Ectodermal cell (in vitro differentiated cells): ENCODE measurements at regions not wholly inside any gene's neighbourhood (a gene's known extent, or its start where the extent isn't known, plus 50 kb on each side); places are given as distances from the start of the nearest gene placed in this dataset.

Experiments
- H3K27ac ChIP-seq: 2 replicates; pipeline ENCODE4 v1.7.0; 2013; ENCODE audit warnings: mild to moderate bottlenecking, low read depth, low read length; ENCODE audit not compliant: insufficient read depth, poor library complexity, severe bottlenecking
- H3K27me3 ChIP-seq: 2 replicates; pipeline ENCODE4 v1.7.0; 2013; ENCODE audit warnings: mild to moderate bottlenecking, low read length; ENCODE audit not compliant: insufficient read depth, control insufficient read depth, poor library complexity, severe bottlenecking
- H3K36me3 ChIP-seq: one replicate; pipeline ENCODE4 v1.7.0; 2013; ENCODE audit warnings: low read length; ENCODE audit not compliant: control insufficient read depth, insufficient read depth
- H3K4me1 ChIP-seq: one replicate; pipeline ENCODE4 v1.7.0; 2013; ENCODE audit warnings: low read length; ENCODE audit not compliant: control insufficient read depth, insufficient read depth
- H3K4me3 ChIP-seq: 2 replicates; pipeline ENCODE4 v1.7.0; 2013; ENCODE audit warnings: low read depth, low read length, control low read depth; ENCODE audit not compliant: insufficient read depth
- H3K9me3 ChIP-seq: 2 replicates; pipeline ENCODE4 v1.7.0; 2013; ENCODE audit warnings: mild to moderate bottlenecking, low read length, moderate library complexity; ENCODE audit not compliant: control insufficient read depth
- WGBS, 2 experiments: methylation state at CpG; one replicate each; pipeline ENCODE4 v1.1.7; 2013; ENCODE audit warnings: missing lambda C conversion rate in 2 of 2; 5-methylcytosine and 5-hydroxymethylcytosine counted together

DNA sequence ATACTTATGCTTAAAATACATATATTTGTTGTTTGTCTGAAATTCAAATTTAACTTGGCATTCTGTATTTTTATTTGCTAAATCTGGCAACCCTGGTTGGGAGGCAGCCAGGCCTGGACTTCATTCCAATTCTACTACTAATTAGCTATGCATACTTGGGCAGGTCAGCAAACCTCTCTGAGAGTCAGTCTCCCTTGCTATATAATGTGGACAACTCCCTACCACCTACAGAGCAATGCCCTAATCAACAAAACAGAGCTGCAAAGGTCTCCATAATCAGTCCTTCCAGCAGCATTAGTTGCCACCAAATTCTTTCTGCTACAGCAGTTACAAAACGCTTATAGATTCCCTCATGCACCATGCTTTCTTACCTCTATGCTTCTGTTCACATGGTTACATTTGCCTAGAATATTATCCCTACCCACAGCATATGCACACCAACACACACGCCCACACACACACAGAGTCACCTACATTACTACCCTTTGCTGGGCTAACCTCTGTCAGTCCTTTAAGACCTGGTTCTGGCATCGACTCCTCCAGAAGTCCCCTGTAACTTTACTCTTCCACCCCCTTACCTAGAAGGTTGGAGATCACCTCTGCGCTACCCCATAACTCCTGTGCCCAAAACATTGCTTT lies 188.7 kb downstream of the FGFR2 start:
- Histone ChIP-seq H3K27ac (no peak overlapping the region), H3K4me1 (peaks cover 6% of the 10 kb centered on the region), H3K4me3 (no peak overlapping the region), H3K9me3 (no peaks in the 10 kb centered on the region), H3K27me3 (no peaks in the 10 kb centered on the region), H3K36me3 (no peaks in the 10 kb centered on the region)
- 90 to 94% methylated on average over 4 of the region's 4 CpGs for WGBS, 2 experiments

DNA sequence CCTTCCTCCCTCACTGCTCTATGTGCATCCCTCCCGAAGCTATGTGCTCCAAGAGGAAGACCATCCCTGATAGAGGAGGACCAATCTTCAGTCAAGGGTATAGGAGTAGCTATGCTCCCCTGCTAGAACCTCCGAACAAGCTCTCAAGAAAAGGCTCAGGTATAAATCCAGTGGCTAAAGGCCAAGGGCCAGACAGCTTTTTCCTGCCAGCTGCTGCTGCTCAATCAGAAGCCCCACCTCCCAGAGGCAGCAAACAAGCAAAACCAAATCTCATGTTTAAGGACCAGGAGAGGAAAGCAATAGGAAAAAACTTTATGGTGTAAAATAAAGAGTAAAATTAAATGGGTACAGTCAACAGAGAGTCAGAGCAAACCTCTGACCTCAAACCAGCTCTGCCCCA lies 187.2 kb downstream of the FGFR2 start:
- Histone ChIP-seq H3K4me1 (peaks cover 6% of the 10 kb centered on the region), H3K9me3 (no peaks in the 10 kb centered on the region), H3K4me3 (no peak overlapping the region), H3K27me3 (no peaks in the 10 kb centered on the region), H3K27ac (no peak overlapping the region), H3K36me3 (no peaks in the 10 kb centered on the region)
- 87 to 96% methylated on average over 2 of the region's 2 CpGs for WGBS, 2 experiments

DNA sequence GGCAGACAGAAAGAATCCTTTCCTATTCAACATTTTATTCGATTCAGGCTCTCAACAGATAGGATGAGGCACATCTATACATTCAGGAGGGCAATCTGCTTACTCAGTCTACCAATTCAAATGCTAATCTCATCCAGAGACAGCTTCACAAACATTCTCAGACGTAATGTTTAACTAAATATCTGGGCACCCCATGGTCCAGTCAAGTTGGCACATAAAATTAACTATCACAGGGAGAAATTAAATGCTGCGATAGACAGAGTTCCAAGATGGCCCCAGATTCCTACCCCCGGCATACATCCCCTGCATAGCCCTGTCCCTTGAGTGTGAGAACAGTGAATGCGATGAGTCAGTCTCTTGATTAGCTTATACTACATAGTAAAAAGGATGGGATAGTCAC lies 184.3 kb downstream of the FGFR2 start:
- Histone ChIP-seq H3K4me3 (no peak overlapping the region), H3K27ac (no peak overlapping the region), H3K9me3 (no peaks in the 10 kb centered on the region), H3K36me3 (no peaks in the 10 kb centered on the region), H3K27me3 (no peaks in the 10 kb centered on the region), H3K4me1 (peaks cover 6% of the 10 kb centered on the region)
- WGBS, 2 experiments = 76 to 92% methylated on average over 4 to 5 of the region's 5 CpGs

DNA sequence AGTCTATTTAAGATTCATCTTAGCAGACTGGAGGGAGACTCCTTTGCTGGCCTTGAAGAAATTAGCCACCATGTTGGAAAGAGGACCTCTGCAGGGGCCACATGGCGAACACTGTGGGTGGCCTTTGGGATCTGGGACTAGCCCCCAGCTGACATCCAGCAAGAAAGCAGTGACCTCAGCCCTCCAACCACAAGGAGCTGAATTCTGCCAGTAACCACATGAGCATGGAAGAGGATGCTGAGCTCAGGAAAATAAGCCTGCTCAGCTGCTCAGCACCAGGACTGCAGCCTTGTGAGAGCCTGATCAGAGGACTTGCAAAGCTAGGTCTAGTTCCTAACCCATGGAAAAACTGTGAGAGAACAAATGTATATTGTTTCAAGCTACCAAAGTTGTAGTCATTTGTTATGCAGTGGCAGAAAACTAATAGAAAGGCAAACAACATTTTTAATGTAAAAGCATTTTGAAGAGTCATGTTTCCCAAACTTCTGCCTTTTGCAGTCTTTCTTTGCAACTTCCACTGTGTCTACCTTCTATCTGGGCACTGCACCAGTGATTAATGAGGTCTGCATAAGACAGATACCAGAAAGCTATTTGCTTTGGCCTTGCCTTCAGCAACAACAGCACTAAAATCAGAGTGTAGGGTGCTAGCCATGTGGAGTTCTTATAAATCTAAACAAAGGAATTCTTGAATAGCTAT lies 183.7 kb downstream of the FGFR2 start:
- H3K27me3 ChIP-seq = no peaks in the 10 kb centered on the region
- H3K4me3 ChIP-seq = no peak overlapping the region
- H3K4me1 ChIP-seq = peaks cover 3% of the 10 kb centered on the region
- H3K9me3 ChIP-seq = no peaks in the 10 kb centered on the region
- H3K27ac ChIP-seq = no peak overlapping the region
- 89 to 95% methylated on average over 1 of the region's 1 CpG for WGBS, 2 experiments
- no peaks in the 10 kb centered on the region for H3K36me3 ChIP-seq

DNA sequence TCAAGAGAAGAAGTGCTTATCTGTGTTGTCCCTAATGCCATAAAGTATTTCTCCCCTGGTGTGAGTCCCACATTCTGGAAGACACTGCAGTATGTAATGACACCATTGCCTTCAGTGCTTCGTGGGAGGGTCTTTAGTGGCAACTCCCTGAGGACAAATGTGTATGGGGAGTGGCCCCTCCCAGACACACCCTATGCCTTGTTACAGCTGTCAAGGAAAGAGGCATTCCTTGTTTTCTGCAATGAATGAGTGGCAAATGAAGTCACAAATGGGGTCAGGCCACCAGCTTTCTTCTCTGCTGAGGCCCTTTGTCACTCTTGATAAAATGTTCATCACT lies 183.2 kb downstream of the FGFR2 start:
- no peak overlapping the region for H3K4me3 ChIP-seq
- H3K27ac ChIP-seq = no peak overlapping the region
- whole genome bisulfite sequencing, 2 experiments = 60 to 74% methylated on average over 1 of the region's 1 CpG

DNA sequence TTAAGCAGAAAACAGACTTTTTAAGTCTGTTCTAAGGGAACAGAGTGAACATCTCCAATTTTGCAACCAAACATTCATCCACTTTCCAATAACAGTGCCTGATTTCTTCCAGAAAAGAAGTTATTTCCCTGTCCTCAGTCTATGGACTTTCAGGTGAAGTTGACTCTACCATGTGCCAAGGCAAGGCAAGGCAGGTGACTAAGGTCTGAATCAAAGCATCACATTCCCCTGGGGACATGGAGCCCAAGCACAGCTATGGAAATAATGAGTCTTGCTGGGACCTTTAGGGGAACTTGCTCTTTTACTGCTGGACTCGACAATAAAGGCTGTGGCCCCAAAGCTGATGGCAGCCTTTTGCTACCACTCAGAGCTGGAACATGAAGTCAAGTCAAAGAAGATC lies 182.2 kb downstream of the FGFR2 start:
- H3K4me1 ChIP-seq = no peaks in the 10 kb centered on the region
- no peaks in the 10 kb centered on the region for H3K9me3 ChIP-seq
- H3K36me3 ChIP-seq = no peaks in the 10 kb centered on the region
- H3K4me3 ChIP-seq = no peak overlapping the region
- no peak overlapping the region for H3K27ac ChIP-seq
- 93 to 94% methylated on average over 1 of the region's 1 CpG for WGBS, 2 experiments
- no peaks in the 10 kb centered on the region for H3K27me3 ChIP-seq

More for the DNA sequence above, 183.2 kb downstream of the FGFR2 start:
- no peaks in the 10 kb centered on the region for H3K4me1 ChIP-seq
- no peaks in the 10 kb centered on the region for H3K27me3 ChIP-seq
- no peaks in the 10 kb centered on the region for H3K36me3 ChIP-seq
- H3K9me3 ChIP-seq = no peaks in the 10 kb centered on the region

DNA sequence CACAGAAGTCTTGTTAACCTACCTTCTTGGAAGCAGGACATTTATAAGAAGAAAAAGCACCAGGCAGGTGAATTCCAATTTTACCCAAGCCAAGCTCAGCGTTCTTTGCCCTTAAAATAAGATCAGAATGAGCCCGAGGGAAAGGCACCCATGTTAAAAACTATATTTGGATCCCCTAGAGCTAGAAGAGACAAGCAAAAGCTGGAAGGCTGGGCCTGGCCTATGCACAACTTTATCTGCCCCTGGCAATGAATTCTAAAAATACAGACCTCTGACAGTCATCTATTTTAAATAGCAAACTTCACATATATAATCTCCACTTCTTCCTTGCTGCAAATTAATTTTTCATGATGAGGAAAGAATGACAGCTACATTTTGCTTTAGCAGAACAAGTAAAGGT lies 180.9 kb downstream of the FGFR2 start:
- Histone ChIP-seq H3K9me3 (no peaks in the 10 kb centered on the region), H3K27me3 (no peaks in the 10 kb centered on the region), H3K4me3 (no peak overlapping the region), H3K4me1 (no peaks in the 10 kb centered on the region), H3K27ac (no peak overlapping the region), H3K36me3 (no peaks in the 10 kb centered on the region)
- WGBS, 2 experiments = 95 to 96% methylated on average over 2 of the region's 2 CpGs

DNA sequence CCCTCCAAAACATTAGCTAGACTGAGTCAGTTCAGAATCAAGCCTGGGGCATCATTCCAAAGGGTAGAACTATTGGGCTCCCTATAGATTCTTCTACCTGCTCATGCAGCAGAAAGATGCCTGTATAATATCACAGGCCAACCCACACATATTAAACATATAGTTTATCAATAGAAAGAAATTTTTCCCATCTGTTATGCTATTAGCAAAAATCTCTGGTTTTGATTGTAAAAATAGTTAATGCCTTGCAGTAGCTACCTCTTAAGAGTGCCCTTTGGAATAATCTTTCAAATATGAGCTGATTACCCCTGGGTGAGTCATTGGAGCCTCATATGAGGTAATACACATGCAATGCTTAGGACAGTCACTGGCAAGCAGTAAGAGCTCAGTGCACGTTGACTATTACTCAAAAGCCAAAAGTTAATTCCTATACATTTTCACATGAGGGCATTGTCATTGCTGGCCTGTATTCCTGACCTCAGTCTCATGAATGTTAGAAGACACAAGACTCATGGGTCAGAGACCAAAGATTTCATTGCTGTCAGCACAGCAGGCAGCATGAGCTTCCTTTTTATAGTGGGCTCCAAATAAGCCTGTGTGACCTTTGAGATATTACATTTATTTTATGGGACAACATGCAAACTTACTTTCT lies 180.0 kb downstream of the FGFR2 start:
- 97 to 100% methylated on average over 1 of the region's 1 CpG for WGBS, 2 experiments
- H3K4me3 ChIP-seq = no peak overlapping the region
- H3K36me3 ChIP-seq = no peaks in the 10 kb centered on the region
- no peak overlapping the region for H3K27ac ChIP-seq
- no peaks in the 10 kb centered on the region for H3K9me3 ChIP-seq
- no peaks in the 10 kb centered on the region for H3K27me3 ChIP-seq
- H3K4me1 ChIP-seq = no peaks in the 10 kb centered on the region

DNA sequence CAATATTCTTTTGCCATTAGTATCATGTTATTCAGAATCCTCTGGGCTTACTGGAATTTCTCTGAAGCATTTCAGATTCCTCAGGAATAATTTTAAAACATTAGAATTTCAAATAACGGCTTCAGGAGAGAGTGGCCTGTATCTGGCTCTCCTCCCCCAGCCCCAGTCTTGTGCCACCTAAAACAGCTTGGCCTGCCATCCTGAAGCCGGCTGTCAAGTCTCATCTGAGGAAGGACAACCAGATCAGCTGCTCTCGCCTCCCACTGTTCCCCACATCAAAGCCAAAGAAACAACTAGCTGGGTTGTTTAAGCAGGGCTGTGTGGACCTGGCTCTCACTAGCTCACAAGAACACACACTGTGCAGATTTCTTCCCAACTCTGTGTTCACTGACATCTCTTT lies 178.2 kb downstream of the FGFR2 start:
- H3K36me3 ChIP-seq = no peaks in the 10 kb centered on the region
- H3K4me3 ChIP-seq = no peak overlapping the region
- no peaks in the 10 kb centered on the region for H3K27me3 ChIP-seq
- no peak overlapping the region for H3K27ac ChIP-seq
- 86 to 89% methylated on average over 3 of the region's 3 CpGs for WGBS, 2 experiments
- H3K9me3 ChIP-seq = no peaks in the 10 kb centered on the region
- H3K4me1 ChIP-seq = no peaks in the 10 kb centered on the region

DNA sequence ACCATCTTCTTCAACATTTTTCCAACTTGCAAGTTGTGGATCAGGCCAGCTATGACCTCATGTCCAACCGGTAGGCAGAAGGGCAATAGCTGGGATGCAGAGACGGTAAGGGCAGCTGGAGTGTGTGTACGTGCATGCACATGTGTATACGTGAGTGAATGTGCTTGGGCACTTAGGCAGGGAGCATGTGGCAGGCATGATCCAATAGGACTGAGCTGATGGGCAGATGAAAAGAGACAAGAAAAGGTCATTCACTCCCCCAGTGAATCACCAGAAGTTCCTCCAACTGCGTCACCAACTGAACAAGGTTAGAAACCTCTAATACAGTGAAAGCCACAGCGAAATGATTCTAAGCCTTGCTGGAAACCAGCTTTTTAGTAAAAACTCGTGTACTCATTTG lies 176.1 kb downstream of the FGFR2 start:
- Histone ChIP-seq H3K27ac (no peak overlapping the region), H3K4me3 (no peak overlapping the region), H3K4me1 (no peaks in the 10 kb centered on the region), H3K9me3 (no peaks in the 10 kb centered on the region), H3K36me3 (no peaks in the 10 kb centered on the region), H3K27me3 (no peaks in the 10 kb centered on the region)
- 96% methylated on average over 7 of the region's 7 CpGs for WGBS, 2 experiments
